Eye (tissue), 1 donor: ENCODE measurements at regions not wholly inside any gene's neighbourhood (a gene's known extent, or its start where the extent isn't known, plus 50 kb on each side); places are given as distances from the start of the nearest gene placed in this dataset.
A peak's percentile ranks its signal among the peaks of the same experiment; 100 is the strongest.

ENCODE experiments used
- DNase-seq: peaks from one replicate; pipeline ENCODE4 v3.0.0-alpha.2; 2015

GRCh38 chr22:49269928-49270327 lies 557.7 kb downstream of the BRD1 start:
- peak; percentile 13 for DNase-seq

DNA sequence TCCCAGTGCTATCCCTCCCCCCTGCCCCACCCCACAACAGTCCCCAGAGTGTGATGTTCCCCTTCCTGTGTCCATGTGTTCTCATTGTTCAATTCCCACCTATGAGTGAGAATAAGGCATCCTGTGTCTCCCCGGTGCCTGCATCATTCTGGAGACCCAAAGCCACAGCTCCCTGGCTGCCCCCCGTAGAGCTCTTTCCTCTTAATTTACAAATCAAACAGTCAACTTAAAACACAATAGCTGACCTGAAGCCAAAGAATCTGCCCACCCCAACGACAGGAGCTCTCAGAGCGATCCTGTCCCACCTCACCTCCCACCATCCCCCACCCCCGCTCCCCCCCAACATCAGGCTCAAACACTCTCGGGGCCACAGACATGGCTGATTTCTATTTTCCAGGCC lies 558.3 kb downstream of the BRD1 start:
- DNase-seq = no peak

- no peak for DNase-seq
These were observed 558.7 kb downstream of the BRD1 start for GRCh38 chr22:49268924-49269323.

DNA sequence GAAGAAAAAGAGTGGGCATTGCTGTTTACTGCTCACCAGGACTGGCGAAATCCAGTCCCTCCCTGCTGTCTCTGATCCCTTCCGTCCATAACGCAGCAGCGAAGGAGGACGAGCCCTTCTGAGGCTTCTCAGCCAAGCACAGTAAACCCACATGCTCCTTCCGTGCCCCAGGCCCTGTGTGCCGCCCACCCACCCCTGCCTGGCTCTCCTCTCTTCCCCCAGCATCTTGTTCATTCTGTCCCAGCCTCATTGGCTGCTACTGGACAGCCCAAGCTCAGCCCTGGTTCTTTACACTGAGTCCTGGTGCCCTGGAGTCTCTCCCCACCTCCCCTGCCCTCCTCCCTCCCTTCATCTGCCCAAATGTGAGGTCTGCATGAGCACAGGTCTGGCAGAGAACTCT lies 559.7 kb downstream of the BRD1 start:
- DNase-seq = no peak

GRCh38 chr22:49266561-49267519 lies 560.8 kb downstream of the BRD1 start:
- no peak for DNase-seq

GRCh38 chr22:49264696-49265095 lies 563.0 kb downstream of the BRD1 start:
- no peak for DNase-seq

DNA sequence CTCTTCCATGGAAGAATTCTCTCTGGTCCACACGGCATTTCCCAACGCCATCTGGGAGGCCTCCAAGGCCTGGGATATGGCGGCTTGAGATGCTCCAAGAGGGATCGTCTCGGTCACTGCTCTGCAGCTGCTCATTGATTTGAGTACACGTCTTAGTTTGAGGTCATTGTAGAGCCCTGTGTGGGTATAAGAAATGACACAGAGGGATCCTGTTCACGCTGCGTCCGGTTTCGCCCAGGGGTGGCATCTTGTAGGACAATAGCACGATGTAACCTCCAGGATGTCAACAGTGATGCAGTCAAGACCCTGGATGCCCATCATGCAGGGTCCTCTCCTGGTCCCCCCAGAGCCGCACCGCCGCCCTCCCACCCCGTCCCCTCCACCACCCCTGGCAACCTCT lies 564.6 kb downstream of the BRD1 start:
- no peak for DNase-seq

- no peak for DNase-seq
These were observed 565.5 kb downstream of the BRD1 start for GRCh38 chr22:49262167-49262566.

- DNase-seq = no peak
These were observed 566.1 kb downstream of the BRD1 start for GRCh38 chr22:49261616-49262015.

DNA sequence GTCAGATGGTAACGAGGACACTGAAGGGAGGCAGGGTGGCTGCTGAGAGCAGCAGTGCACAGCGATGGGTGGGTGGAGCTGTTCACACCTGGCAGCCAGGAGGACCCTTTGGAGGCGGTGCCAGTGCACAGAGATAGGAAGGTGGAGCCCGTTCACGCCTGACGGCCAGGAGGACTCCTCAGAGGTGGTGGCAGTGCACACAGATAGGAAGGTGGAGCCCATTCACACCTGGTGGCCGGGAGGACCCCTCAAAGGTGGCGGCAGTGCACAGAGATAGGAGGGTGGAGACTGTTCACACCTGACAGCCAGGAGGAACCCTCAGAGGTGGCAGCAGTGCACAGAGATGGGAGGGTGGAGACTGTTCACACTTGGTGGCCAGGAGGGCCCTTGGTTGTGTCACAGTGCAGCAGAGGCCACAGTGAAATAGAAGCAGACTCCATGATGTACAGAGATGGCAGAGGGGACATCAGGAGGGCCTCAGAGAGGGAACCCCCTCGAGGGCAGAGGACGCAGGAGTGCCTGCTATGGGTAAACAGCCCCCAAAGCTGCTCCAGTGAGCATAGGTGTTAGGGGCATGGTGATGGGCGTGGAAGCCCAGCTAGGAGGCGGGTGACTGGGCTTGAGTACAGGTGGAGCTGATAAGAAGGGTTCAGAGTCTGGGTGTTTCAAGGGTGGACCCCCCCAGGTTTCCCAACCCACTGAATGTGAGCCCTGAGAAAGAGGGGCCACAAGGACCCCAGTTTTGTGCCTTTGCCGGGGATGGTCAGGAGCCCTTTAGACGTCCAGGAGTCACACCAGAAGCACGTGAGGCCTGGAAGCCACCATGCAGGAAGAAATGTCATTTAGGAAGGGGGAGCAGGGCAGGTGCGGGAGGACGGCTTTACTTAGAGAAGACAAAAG lies 566.7 kb downstream of the BRD1 start:
- DNase-seq = no peak

DNA sequence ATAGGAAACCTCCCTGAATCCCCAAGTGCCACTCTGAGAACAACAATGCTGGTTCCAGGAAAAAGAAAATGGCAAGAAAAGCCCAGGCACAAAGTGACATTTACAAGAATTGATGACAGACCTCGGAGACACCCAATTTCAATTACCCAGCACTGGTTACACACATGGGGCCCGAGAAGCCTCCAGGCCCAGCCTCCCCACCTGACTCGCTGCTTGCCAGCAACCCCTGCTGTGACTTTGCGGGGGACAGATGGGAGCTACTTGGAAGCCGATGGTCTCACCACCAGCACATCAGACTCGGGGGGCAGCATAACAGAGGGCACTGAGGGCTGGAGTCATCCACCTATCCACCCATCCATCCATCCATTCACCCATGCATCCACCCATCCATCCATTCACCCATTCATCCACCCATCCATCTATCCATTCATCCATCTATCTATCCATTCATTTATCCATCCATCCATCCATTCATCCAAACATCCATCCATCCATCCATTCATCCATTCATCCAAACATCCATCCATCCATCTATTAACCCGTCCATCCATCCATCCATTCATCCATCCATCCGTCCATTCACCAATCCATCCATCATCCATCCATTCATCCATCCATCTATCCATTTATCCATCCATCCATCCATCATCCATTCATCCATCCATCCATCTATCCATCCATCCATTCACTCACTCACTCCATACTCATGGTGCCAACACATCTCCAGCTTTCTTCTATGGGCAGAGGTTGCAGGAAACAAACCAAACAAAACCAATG lies 567.6 kb downstream of the BRD1 start:
- no peak for DNase-seq

- DNase-seq = no peak
These were observed 569.3 kb downstream of the BRD1 start for GRCh38 chr22:49258107-49259010.

DNA sequence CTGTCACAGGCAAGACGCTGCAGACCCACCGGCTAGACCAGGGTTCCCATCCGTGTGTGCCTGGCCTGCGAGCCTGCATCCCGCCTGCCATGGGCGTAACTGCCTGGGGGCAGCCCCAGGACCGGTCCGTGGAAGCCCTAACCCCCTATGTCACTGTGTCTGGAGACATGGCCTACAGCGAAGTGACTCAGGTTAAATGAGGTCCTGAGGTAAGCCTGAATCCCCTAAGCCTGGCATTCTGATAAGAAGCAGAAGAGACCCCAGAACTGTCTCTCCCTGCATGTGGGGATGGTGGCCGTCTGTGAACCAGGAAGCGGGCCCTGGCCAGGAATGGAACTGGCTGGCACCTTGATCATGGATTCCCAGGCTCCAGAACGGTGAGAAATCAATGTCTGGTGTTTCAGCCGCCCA lies 570.1 kb downstream of the BRD1 start:
- DNase-seq = no peak

GRCh38 chr22:49255741-49256318 lies 571.8 kb downstream of the BRD1 start:
- DNase-seq = no peak

- no peak for DNase-seq
These were observed 572.5 kb downstream of the BRD1 start for GRCh38 chr22:49255154-49255553.

DNA sequence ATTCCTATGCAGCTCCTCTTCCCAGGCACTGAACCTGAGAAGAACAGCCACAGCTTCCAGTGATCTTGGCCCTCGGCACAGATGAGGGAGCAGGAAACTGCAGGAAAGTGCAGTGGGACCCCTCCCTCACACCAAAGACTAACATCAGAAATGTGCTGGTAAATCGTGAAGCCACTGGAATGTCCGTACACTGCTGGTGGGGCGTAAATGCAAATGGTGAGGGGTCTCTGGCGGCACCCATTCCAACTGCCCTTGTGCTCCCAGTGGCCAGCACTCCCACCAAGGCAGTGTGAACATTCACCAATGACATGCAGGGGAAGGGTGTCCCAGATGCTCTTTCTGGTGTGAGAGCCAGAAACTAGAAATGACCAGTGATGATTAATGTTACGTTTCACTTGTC lies 574.0 kb downstream of the BRD1 start:
- no peak for DNase-seq

- no peak for DNase-seq
These were observed 576.3 kb downstream of the BRD1 start for GRCh38 chr22:49251371-49251770.

- DNase-seq = no peak
These were observed 580.3 kb downstream of the BRD1 start for GRCh38 chr22:49247194-49247924.

DNA sequence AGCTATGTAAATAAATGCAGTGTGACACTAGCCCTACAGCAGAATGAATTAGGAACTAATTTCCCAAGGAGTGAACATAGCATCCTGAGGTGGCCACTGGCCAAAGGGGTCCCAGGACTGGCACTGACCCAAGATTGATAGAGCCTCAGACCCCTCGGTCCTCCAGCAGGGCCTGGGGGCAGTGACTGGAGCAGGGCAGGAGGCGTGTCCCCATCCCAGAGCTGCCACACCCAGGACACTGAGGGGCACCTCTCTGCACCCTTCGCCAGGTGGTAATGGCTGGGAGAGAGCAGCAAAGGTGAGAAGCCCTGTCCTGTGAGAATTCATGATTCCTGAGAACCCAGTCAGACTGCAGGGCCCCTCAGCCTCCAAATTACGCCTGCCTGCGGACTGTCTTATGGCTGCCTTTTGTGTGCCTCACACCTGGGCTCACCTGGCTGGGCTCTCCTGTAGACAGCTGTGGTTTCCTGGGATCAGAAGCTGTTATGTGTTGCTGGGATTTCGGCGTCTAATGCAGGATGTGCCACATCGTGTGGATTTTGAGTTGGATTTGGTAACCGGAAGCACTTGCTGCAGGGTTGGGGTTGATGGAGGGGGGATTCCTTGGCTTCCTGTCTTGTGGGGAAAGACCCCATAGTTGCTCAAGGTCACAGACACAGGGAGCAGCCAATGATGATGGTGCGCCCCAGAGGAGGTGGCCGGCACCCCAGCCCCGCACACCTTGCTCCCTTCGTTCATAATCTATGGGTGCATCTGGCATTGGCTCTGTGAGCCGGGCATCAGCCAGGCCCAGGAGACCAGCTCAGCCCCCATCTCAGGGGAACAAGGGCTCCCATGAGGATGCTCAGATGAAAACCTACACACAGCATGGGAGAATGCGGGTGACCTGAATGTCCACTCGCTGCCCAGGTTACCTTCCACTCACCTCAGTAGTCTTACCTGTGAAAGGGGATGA lies 582.9 kb downstream of the BRD1 start:
- no peak for DNase-seq

DNA sequence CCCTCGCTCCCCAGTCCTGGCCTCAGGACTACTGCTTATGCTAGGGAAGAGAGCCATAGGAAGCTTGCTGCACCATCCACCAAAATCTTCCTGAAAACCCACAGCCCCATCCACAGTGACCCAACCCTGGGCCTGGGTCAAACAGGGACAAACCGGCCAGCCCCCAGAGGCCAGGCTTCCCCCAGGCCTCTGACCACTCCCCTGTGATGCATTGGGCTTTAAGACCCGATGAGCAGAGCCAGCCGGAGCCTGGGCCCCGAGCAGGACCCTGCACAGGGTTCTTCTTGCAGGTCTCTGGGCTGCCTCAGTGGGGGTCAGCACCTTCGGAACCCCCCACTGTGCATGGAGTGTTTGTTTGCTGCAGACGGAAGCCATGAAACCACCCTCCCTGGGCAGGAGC lies 583.7 kb downstream of the BRD1 start:
- DNase-seq = no peak
